Heart left ventricle (tissue), 16 donors: ENCODE measurements at regions not wholly inside any gene's neighbourhood (a gene's known extent, or its start where the extent isn't known, plus 50 kb on each side); places are given as distances from the start of the nearest gene placed in this dataset.

Experiments used
- ATAC-seq, 4 donors: fragments of 200-7000 bp; cut with Tn5 transposase; one replicate each; pipeline ENCODE4 v1.9.1; 2020 to 2022; ENCODE audit warnings: moderate library complexity in 4 of 4, mild to moderate bottlenecking in 3 of 4, moderate number of reproducible peaks in 1 of 4
- DNase-seq, 5 donors: peaks; one replicate each; pipeline ENCODE4 v3.0.0-alpha.2; 2020
- H3K27ac ChIP-seq, 12 donors: fragments of 200-600 bp; sonication (generic) in 4 of 12; one replicate each; pipeline versions ENCODE4 v1.5.0 to v1.8.0; 2016 to 2022; ENCODE audit warnings: mild to moderate bottlenecking in 2 of 12
- H3K27me3 ChIP-seq, 9 donors: fragments of 200-600 bp; sonication (generic) in 2 of 9; one replicate each; pipeline versions ENCODE4 v1.5.1 to v1.8.0; 2016 to 2022; ENCODE audit warnings: mild to moderate bottlenecking in 3 of 9
- H3K36me3 ChIP-seq, 9 donors: fragments of 200-600 bp; sonication (generic) in 2 of 9; one replicate each; pipeline versions ENCODE4 v1.5.0 to v1.8.0; 2018 to 2022; ENCODE audit warnings: mild to moderate bottlenecking in 2 of 9
- H3K4me1 ChIP-seq, 12 donors: fragments of 200-600 bp; sonication (generic) in 4 of 12; one replicate each; pipeline versions ENCODE4 v1.5.0 to v1.8.0; 2016 to 2022; ENCODE audit warnings: mild to moderate bottlenecking in 3 of 12
- H3K4me3 ChIP-seq, 12 donors: fragments of 200-600 bp; sonication (generic) in 4 of 12; one replicate each; pipeline versions ENCODE4 v1.5.0 to v1.8.0; 2017 to 2022; ENCODE audit warnings: mild to moderate bottlenecking in 9 of 12, moderate library complexity in 4 of 12
- H3K9me3 ChIP-seq, 12 donors: fragments of 200-600 bp; sonication (generic) in 4 of 12; one replicate each; pipeline versions ENCODE4 v1.5.0 to v1.8.0; 2016 to 2022; ENCODE audit warnings: mild to moderate bottlenecking in 1 of 12
- CTCF ChIP-seq, 12 donors: fragments of 200-600 bp; sonication (generic) in 4 of 12; IDR thresholded peaks; one replicate each; pipeline versions ENCODE4 v1.5.0 to v1.8.0; 2018 to 2022; ENCODE audit warnings: antibody characterized with exemption in 12 of 12, mild to moderate bottlenecking in 5 of 12
- POLR2A ChIP-seq, 2 donors: fragments of 450-650 bp; IDR thresholded peaks; one replicate each; pipeline ENCODE4 v1.6.1; 2017; ENCODE audit warnings: antibody characterized with exemption in 2 of 2, mild to moderate bottlenecking in 2 of 2, moderate library complexity in 2 of 2
- WGBS, 4 donors: extraction: QIAGEN DNeasy Blood & Tissue Kit in 2 of 4; methylation state at CpG; one replicate each; pipeline versions ENCODE4 v1.1.5 to v1.1.7; 2013 to 2018; 5-methylcytosine and 5-hydroxymethylcytosine counted together
- intact Hi-C, 10 donors: fragments of 100-400 bp; cut with DNase I; formaldehyde crosslinking; loops; one replicate each; pipeline versions ENCODE4 v1.11.1 to v1.14.2; 2022
- donor health status: ischemic (EF 13 %, LVEDD 7.1; RV severe dilation, severe dysfunction).
- donor health status: healthy with polysubstance abuse.
- donor health status: DM: no; HTN: yes; CAD: no.
- donor health status: DM: no; HTN: no; CAD: no.
- donor health status: ischemic (EF 25% LVEDD 6.9; RV normal size, moderate dysfunction).
- donor health status: ischemic (EF 25% LVEDD 5.7; RV mildly dilated, moderate dysfunction).
- donor health status: healthy.
- donor health status: DM: yes; HTN: yes; CAD: no.
- donor health status: ischemic (EF 35%, LVEDD 5.7; RV mildly dilated, moderate dysfunction).
- donor health status: nonischemic (EF 11% LVEDD 7.7; RV severe dilation, severe dysfunction).
- donor health status: DM: yes; HTN: yes; CAD: no.
- donor health status: PGD.
- donor health status: ischemic (EF 29% LVEDD 5.4; RV normal size, mild dysfunction).
- donor health status: nonischemic (EF 23%, LVEDD 6.1; RV moderate dilation, normal function).

- ATAC-seq: no peak
- Histone ChIP-seq H3K27me3 (no peaks in the 10 kb centered on the region), H3K4me3 (no peak overlapping the region), H3K36me3 (no peaks in the 10 kb centered on the region), H3K9me3 (no peaks in the 10 kb centered on the region), H3K4me1 (no peaks in the 10 kb centered on the region), H3K27ac (no peak overlapping the region)
- no peak for DNase-seq
- WGBS, 4 donors: 75 to 83% (median 81%) methylated on average over 2 of the region's 2 CpGs
- intact Hi-C loops: no loop called here
- TF ChIP-seq CTCF (IDR thresholded peaks at IDR 0.05) (no peak), POLR2A (IDR thresholded peaks at IDR 0.05) (no peak)
Measured at GRCh38 chr13:73579574-73580274, 520.9 kb downstream of the KLF5 start.

GRCh38 chr13:73578251-73578875 lies 519.6 kb downstream of the KLF5 start:
- 45 to 71% (median 58%) methylated on average over 6 of the region's 6 CpGs for WGBS, 4 donors
- Histone ChIP-seq H3K27ac (no peak overlapping the region), H3K4me1 (no peaks in the 10 kb centered on the region), H3K36me3 (no peaks in the 10 kb centered on the region), H3K27me3 (no peaks in the 10 kb centered on the region), H3K4me3 (no peak overlapping the region), H3K9me3 (no peaks in the 10 kb centered on the region)
- intact Hi-C loops: no loop called here
- ATAC-seq (no peak), DNase-seq (no peak)
- TF ChIP-seq POLR2A (IDR thresholded peaks at IDR 0.05) (no peak), CTCF (IDR thresholded peaks at IDR 0.05) (no peak)

GRCh38 chr13:73576291-73576690 lies 517.5 kb downstream of the KLF5 start:
- TF ChIP-seq POLR2A (IDR thresholded peaks at IDR 0.05): no peak
- TF ChIP-seq CTCF (IDR thresholded peaks at IDR 0.05): no peak
- WGBS, 4 donors: 91 to 97% (median 94%) methylated on average over 4 of the region's 4 CpGs
- H3K27ac ChIP-seq: no peak overlapping the region

GRCh38 chr13:73572824-73573223 lies 514.0 kb downstream of the KLF5 start:
- no peak for ATAC-seq
- 55 to 75% (median 58%) methylated on average over 3 of the region's 3 CpGs for WGBS, 4 donors
- intact Hi-C loops: no loop called here

More at GRCh38 chr13:73576291-73576690, 517.5 kb downstream of the KLF5 start:
- ATAC-seq: no peak
- no peak for DNase-seq
- H3K9me3 ChIP-seq: no peaks in the 10 kb centered on the region
- no peak overlapping the region for H3K4me3 ChIP-seq
- intact Hi-C loops: no loop called here
- no peaks in the 10 kb centered on the region for H3K27me3 ChIP-seq
- H3K36me3 ChIP-seq: no peaks in the 10 kb centered on the region
- H3K4me1 ChIP-seq: no peaks in the 10 kb centered on the region

More at GRCh38 chr13:73572824-73573223, 514.0 kb downstream of the KLF5 start:
- Histone ChIP-seq H3K9me3 (no peaks in the 10 kb centered on the region), H3K36me3 (no peaks in the 10 kb centered on the region), H3K4me3 (no peak overlapping the region), H3K27ac (no peak overlapping the region), H3K4me1 (no peaks in the 10 kb centered on the region), H3K27me3 (no peaks in the 10 kb centered on the region)
- no peak for TF ChIP-seq POLR2A (IDR thresholded peaks at IDR 0.05)
- no peak for TF ChIP-seq CTCF (IDR thresholded peaks at IDR 0.05)
- DNase-seq: no peak
